Prostate gland (tissue), 2 donors: ENCODE measurements at regions not wholly inside any gene's neighbourhood (a gene's known extent, or its start where the extent isn't known, plus 50 kb on each side); places are given as distances from the start of the nearest gene placed in this dataset.
"Not testable (repeated sequence)": the region's sequence is repeated elsewhere in the genome, so short reads cannot be mapped to it uniquely, and the experiment has no call there.

Experiments used
- DNase-seq: peaks from one replicate; pipeline ENCODE4 v3.0.0-alpha.2; 2019; ENCODE audit warnings: low spot score
- H3K27ac ChIP-seq, 2 donors: fragments of 200-600 bp; sonication (generic); 2 replicates each; pipeline ENCODE4 v1.5.1; 2017 to 2019
- H3K27me3 ChIP-seq: fragments of 200-600 bp; sonication (generic); replicated peaks from 2 replicates; pipeline ENCODE4 v1.5.1; 2019; ENCODE audit not compliant: insufficient read depth
- H3K36me3 ChIP-seq, 2 donors: fragments of 200-600 bp; sonication (generic); 1 replicate in 1 of 2; 2 replicates in 1 of 2; pipeline versions ENCODE4 v1.5.1 to v1.8.1; 2017 to 2019
- H3K4me1 ChIP-seq: fragments of 200-600 bp; sonication (generic); replicated peaks from 2 replicates; pipeline ENCODE4 v1.5.1; 2019
- H3K4me3 ChIP-seq, 2 donors: fragments of 200-600 bp; sonication (generic); 2 replicates each; pipeline ENCODE4 v1.5.1; 2017 to 2019
- H3K9me3 ChIP-seq: fragments of 200-600 bp; sonication (generic); 2 replicates; pipeline ENCODE4 v1.5.1; 2017
- POLR2A ChIP-seq: fragments of 450-650 bp; IDR thresholded peaks from one replicate; pipeline ENCODE4 v1.6.1; 2016; ENCODE audit warnings: antibody characterized with exemption, mild to moderate bottlenecking
- POLR2AphosphoS5 ChIP-seq: sonication (generic); formaldehyde crosslinking; IDR thresholded peaks from one replicate; pipeline ENCODE4 v1.6.1; 2017; ENCODE audit warnings: antibody characterized with exemption
- WGBS: methylation state at CpG from one replicate; pipeline ENCODE4 v1.1.5; 2018; 5-methylcytosine and 5-hydroxymethylcytosine counted together
- intact Hi-C: fragments of 100-400 bp; cut with DNase I; formaldehyde crosslinking; loops from one replicate; pipeline ENCODE4 v1.14.2; 2022
- TF ChIP-seq, protein P1 (sequence below), 4 experiments: fragments of 200-600 bp in 2 of 4; fragments of 450-650 bp in 2 of 4; sonication (generic) in 2 of 4; IDR thresholded peaks; 1 replicate in 3 of 4; 2 replicates in 1 of 4; pipeline ENCODE4 v1.5.1; 2016 to 2019; ENCODE audit warnings: antibody characterized with exemption in 4 of 4, mild to moderate bottlenecking in 2 of 4, moderate library complexity in 2 of 4

DNA sequence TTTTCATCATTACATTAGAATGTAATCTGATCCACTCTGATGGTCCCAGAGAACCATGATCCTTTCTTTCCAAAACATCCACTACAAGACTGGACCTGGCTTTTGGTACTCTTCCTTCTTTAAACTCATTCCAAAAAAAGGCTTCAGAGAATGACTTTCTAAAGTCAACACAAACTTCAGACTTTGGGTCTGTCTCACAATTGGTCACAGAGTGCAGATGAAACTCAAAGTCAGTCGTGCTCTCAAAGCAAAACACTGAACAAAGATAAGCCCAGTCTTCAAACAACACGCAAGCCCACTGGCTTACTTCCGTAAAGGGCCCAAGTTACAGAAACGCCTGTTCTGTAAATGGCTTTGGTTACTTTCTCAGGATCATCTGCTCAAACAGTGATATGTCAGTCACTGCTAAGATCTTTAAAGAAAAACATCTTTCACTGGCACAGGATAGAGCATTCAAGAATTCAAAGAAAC, 250.9 kb upstream of the MKLN1 start:
- WGBS = 21% methylated on average over 4 of the region's 4 CpGs
- DNase-seq = peak; percentile 20
- Histone ChIP-seq H3K4me1 (no peaks in the 10 kb centered on the region), H3K27me3 (no peaks in the 10 kb centered on the region), H3K36me3 (no peaks in the 10 kb centered on the region), H3K9me3 (no peaks in the 10 kb centered on the region), H3K4me3 (no peak overlapping the region), H3K27ac (peak overlapping the region; percentile 25 to 41)
- peak; percentile 46 for TF ChIP-seq POLR2AphosphoS5
- TF ChIP-seq, protein P1, sequence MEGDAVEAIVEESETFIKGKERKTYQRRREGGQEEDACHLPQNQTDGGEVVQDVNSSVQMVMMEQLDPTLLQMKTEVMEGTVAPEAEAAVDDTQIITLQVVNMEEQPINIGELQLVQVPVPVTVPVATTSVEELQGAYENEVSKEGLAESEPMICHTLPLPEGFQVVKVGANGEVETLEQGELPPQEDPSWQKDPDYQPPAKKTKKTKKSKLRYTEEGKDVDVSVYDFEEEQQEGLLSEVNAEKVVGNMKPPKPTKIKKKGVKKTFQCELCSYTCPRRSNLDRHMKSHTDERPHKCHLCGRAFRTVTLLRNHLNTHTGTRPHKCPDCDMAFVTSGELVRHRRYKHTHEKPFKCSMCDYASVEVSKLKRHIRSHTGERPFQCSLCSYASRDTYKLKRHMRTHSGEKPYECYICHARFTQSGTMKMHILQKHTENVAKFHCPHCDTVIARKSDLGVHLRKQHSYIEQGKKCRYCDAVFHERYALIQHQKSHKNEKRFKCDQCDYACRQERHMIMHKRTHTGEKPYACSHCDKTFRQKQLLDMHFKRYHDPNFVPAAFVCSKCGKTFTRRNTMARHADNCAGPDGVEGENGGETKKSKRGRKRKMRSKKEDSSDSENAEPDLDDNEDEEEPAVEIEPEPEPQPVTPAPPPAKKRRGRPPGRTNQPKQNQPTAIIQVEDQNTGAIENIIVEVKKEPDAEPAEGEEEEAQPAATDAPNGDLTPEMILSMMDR (IDR thresholded peaks at IDR 0.05) = no peak
- no peak for TF ChIP-seq POLR2A
- intact Hi-C loops = no loop called here

DNA sequence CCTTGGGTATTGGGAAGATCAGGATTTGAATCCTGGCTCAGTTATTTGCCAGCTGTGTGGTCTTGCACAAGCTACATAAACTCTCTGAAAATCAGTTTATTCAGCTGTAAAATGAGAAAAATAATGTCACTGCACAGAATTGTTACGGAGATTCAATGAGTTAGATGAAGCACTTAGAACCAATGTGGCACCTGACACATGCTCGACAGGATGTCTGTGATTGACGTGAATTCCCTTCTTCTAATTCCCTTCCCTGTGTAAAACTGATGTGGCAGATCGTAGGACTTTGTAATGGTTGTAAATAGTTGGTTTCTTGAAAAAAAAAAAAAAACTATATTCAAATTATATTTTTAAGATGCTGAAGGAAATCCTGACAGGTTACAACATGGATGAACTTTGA, 249.9 kb upstream of the MKLN1 start:
- no peak for DNase-seq
- Histone ChIP-seq H3K4me3 (no peak overlapping the region), H3K27ac (peak overlapping the region; percentile 25 to 41), H3K4me1 (no peaks in the 10 kb centered on the region), H3K9me3 (no peaks in the 10 kb centered on the region), H3K27me3 (no peaks in the 10 kb centered on the region), H3K36me3 (no peaks in the 10 kb centered on the region)
- WGBS = 65% methylated on average over 4 of the region's 4 CpGs
- TF ChIP-seq POLR2A = no peak
- no peak for TF ChIP-seq POLR2AphosphoS5
- TF ChIP-seq, protein P1 (IDR thresholded peaks at IDR 0.05) = no peak
- intact Hi-C loops = no loop called here

DNA sequence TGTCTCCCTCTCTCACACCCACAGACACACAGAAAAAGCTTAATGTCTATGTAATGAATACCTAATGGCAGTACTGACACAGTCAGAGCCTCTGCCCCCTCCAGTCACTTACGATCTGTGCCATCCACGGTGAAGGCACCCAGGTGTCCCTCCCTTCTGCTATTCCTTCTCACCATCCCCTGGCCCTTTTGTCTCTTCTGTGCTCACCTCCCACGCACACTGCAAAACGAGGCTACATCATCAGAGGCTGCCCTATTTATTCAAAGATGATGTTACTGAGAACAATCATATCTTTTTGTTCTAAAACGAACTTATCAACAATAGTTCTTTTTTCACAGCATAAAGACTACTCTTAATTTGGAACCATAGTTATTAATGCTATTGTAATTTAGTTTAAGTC, 246.9 kb upstream of the MKLN1 start:
- Histone ChIP-seq H3K4me3 (no peak overlapping the region), H3K4me1 (no peaks in the 10 kb centered on the region), H3K27ac (no peak overlapping the region), H3K27me3 (no peaks in the 10 kb centered on the region), H3K9me3 (no peaks in the 10 kb centered on the region), H3K36me3 (no peaks in the 10 kb centered on the region)
- no peak for DNase-seq
- TF ChIP-seq POLR2AphosphoS5 (no peak), POLR2A (no peak)
- TF ChIP-seq, protein P1 (IDR thresholded peaks at IDR 0.05) = no peak
- 73% methylated on average over 5 of the region's 5 CpGs for WGBS
- intact Hi-C loops = no loop called here

DNA sequence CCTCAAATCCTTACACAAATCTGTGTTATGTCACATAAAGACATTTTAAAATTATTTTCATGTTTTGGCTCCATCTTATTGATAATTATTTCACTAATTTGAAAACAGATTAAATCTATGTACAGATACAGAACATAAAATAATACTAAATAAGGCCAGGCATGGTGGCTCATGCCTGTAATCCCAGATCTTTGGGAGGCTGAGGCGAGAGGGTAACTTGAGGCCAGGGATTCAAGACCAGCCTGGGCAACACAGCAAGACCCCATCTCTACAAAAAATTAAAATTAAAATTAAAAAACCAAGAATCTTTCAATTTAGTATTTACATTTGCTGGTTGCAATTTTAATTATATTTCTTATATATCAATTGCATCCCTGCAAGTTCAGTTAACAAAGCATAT, 246.4 kb upstream of the MKLN1 start:
- 100% methylated on average over 1 of the region's 1 CpG for WGBS
- H3K27me3 ChIP-seq = no peaks in the 10 kb centered on the region
- no peaks in the 10 kb centered on the region for H3K36me3 ChIP-seq
- H3K27ac ChIP-seq = no peak overlapping the region
- intact Hi-C loops = no loop called here
- TF ChIP-seq POLR2AphosphoS5 (no peak), POLR2A (no peak)
- TF ChIP-seq, protein P1 (IDR thresholded peaks at IDR 0.05) = no peak
- no peak for DNase-seq
- no peak overlapping the region for H3K4me3 ChIP-seq
- no peaks in the 10 kb centered on the region for H3K9me3 ChIP-seq
- H3K4me1 ChIP-seq = no peaks in the 10 kb centered on the region

DNA sequence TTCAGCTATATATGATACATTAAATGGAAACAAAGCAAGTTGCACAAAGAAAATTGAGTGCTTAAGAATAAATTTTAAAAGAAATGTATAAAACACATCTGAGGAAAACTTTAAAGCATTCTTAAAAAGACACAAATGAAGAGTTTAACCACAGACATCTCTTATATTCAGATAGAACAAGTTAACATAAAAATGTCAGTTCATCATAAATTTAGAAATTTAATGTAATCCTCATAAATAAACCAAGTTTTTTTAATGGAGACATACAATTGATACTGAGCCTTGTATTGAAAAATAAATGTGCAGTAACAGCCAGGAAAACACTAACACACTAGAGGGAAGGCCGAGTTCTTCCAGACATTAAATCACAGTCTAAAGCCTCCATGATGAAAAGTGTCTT, 243.9 kb upstream of the MKLN1 start:
- H3K4me3 ChIP-seq = no peak overlapping the region
- no peaks in the 10 kb centered on the region for H3K9me3 ChIP-seq
- no peaks in the 10 kb centered on the region for H3K36me3 ChIP-seq
- DNase-seq = no peak
- 69% methylated on average over 1 of the region's 1 CpG for WGBS
- no peak for TF ChIP-seq POLR2AphosphoS5
- TF ChIP-seq, protein P1 (IDR thresholded peaks at IDR 0.05) = no peak
- TF ChIP-seq POLR2A = no peak
- no peak overlapping the region for H3K27ac ChIP-seq
- intact Hi-C loops = no loop called here
- no peaks in the 10 kb centered on the region for H3K4me1 ChIP-seq
- no peaks in the 10 kb centered on the region for H3K27me3 ChIP-seq

DNA sequence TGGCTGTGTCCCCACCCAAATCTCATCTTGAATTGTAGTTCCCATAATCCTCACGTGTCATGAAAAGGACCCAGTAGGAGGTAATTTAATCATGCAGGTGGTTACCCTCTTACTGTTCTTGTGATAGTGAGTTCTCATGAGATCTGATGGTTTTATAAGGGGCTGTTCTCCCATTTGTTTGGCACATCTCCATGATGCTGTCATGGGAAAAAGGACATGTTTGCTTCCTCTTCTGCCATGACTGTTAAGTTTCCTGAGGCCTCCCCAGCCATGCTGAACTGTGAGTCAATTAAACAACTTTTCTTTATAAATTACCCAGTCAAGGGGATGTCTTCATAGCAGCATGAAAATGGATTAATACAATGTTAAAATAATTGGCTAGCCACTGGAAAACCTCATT, 243.3 kb upstream of the MKLN1 start:
- H3K27me3 ChIP-seq, H3K9me3 ChIP-seq, H3K36me3 ChIP-seq, intact Hi-C loops, DNase-seq, H3K4me1 ChIP-seq, H3K4me3 ChIP-seq, H3K27ac ChIP-seq: not testable (repeated sequence)
- WGBS = 83% methylated on average over 1 of the region's 1 CpG
